GM23338 (cell line): ENCODE measurements at regions not wholly inside any gene's neighbourhood (a gene's known extent, or its start where the extent isn't known, plus 50 kb on each side); places are given as distances from the start of the nearest gene placed in this dataset.

Experiments used
- ATAC-seq: fragments of 200-7000 bp; cut with Tn5 transposase; 3 replicates; pipeline ENCODE4 v1.9.1; 2020
- DNase-seq: peaks from one replicate; pipeline ENCODE4 v3.0.0-alpha.2; 2015; ENCODE audit warnings: low spot score
- H2AFZ ChIP-seq: fragments of 200-600 bp; sonication (generic); 2 replicates; pipeline ENCODE4 v1.8.0; 2016; ENCODE audit warnings: antibody characterized with exemption, mild to moderate bottlenecking, moderate library complexity
- H3F3A ChIP-seq: fragments of 200-600 bp; sonication (generic); replicated peaks from 2 replicates; pipeline ENCODE4 v1.8.0; 2017; ENCODE audit warnings: antibody characterized with exemption, mixed run types, low read depth
- H3K27ac ChIP-seq: fragments of 200-600 bp; sonication (generic); 2 replicates; pipeline ENCODE4 v1.6.1; 2016; ENCODE audit warnings: low read depth
- H3K27me3 ChIP-seq: fragments of 200-600 bp; sonication (generic); 2 replicates; pipeline ENCODE4 v1.8.0; 2016; ENCODE audit warnings: mild to moderate bottlenecking, mixed run types, moderate library complexity; ENCODE audit not compliant: insufficient read depth
- H3K36me3 ChIP-seq: fragments of 200-600 bp; sonication (generic); 2 replicates; pipeline ENCODE4 v1.8.0; 2016; ENCODE audit warnings: mild to moderate bottlenecking; ENCODE audit not compliant: insufficient read depth
- H3K4me1 ChIP-seq: fragments of 200-600 bp; sonication (generic); 2 replicates; pipeline ENCODE4 v1.8.0; 2016; ENCODE audit warnings: mild to moderate bottlenecking, moderate library complexity; ENCODE audit not compliant: insufficient read depth
- H3K4me2 ChIP-seq: fragments of 200-600 bp; sonication (generic); 2 replicates; pipeline ENCODE4 v1.7.1; 2017; ENCODE audit warnings: mixed run types
- H3K4me3 ChIP-seq: fragments of 200-600 bp; sonication (generic); 2 replicates; pipeline ENCODE4 v1.6.1; 2016; ENCODE audit warnings: mixed run types
- H3K79me2 ChIP-seq: fragments of 200-600 bp; sonication (generic); replicated peaks from 2 replicates; pipeline ENCODE4 v1.8.0; 2017; ENCODE audit warnings: mild to moderate bottlenecking; ENCODE audit not compliant: insufficient read depth
- H3K9me2 ChIP-seq: fragments of 200-600 bp; sonication (generic); 2 replicates; pipeline ENCODE4 v1.8.0; 2017; ENCODE audit not compliant: insufficient read depth
- H4K20me1 ChIP-seq: fragments of 200-600 bp; sonication (generic); replicated peaks from 2 replicates; pipeline ENCODE4 v1.8.0; 2017; ENCODE audit warnings: mild to moderate bottlenecking; ENCODE audit not compliant: insufficient read depth
- H3K27ac Mint-ChIP-seq: 2 replicates; pipeline ENCODE4 v1.8.0; 2020; ENCODE audit warnings: inconsistent platforms, mild to moderate bottlenecking, moderate library complexity, mixed read lengths
- H3K27me3 Mint-ChIP-seq: 3 replicates; pipeline ENCODE4 v1.8.0; 2022; ENCODE audit warnings: low read depth, mild to moderate bottlenecking, moderate library complexity, mixed read lengths, inconsistent platforms; ENCODE audit not compliant: insufficient read depth, poor library complexity
- H3K36me3 Mint-ChIP-seq: 3 replicates; pipeline ENCODE4 v1.8.0; 2021; ENCODE audit warnings: low read depth, mild to moderate bottlenecking, inconsistent platforms, moderate library complexity, mixed read lengths
- H3K4me1 Mint-ChIP-seq: 3 replicates; pipeline ENCODE4 v1.8.0; 2020; ENCODE audit warnings: mild to moderate bottlenecking, inconsistent platforms, mixed read lengths
- H3K4me3 Mint-ChIP-seq: 3 replicates; pipeline ENCODE4 v1.8.0; 2021; ENCODE audit warnings: moderate library complexity, mild to moderate bottlenecking, inconsistent platforms, mixed read lengths
- H3K9me3 Mint-ChIP-seq: 3 replicates; pipeline ENCODE4 v1.8.0; 2020; ENCODE audit warnings: moderate library complexity, mild to moderate bottlenecking, inconsistent platforms, mixed read lengths
- CREB1 ChIP-seq: fragments of 250-450 bp; sonication (Bioruptor Pico); IDR thresholded peaks from 2 replicates; pipeline ENCODE4 v1.5.0; 2020; ENCODE audit warnings: low read depth, mild to moderate bottlenecking, moderate library complexity
- CTCF ChIP-seq, 2 experiments: fragments of 200-600 bp in 1 of 2; sonication (generic) in 1 of 2; conservative IDR thresholded peaks; 2 replicates each; pipeline versions ENCODE4 v1.5.1 to v1.6.1; 2016 to 2017; ENCODE audit warnings: antibody characterized with exemption in 2 of 2, low read depth in 2 of 2, mild to moderate bottlenecking in 2 of 2, moderate library complexity in 1 of 2
- ETS1 ChIP-seq: IDR thresholded peaks from 2 replicates; pipeline ENCODE4 v1.6.1; 2016; ENCODE audit warnings: antibody characterized with exemption
- EZH2 ChIP-seq: fragments of 200-600 bp; sonication (generic); IDR thresholded peaks from one replicate; pipeline ENCODE4 v1.8.0; 2017; ENCODE audit warnings: antibody characterized with exemption, mild to moderate bottlenecking, low read depth; ENCODE audit not compliant: unreplicated experiment
- EZH2phosphoT487 ChIP-seq: fragments of 200-600 bp; sonication (generic); IDR thresholded peaks from one replicate; pipeline ENCODE4 v1.8.1; 2018; ENCODE audit warnings: antibody characterized with exemption; ENCODE audit not compliant: unreplicated experiment
- JUNB ChIP-seq: IDR thresholded peaks from one replicate; pipeline ENCODE4 v1.6.1; 2016; ENCODE audit warnings: antibody characterized with exemption; ENCODE audit not compliant: unreplicated experiment
- NANOG ChIP-seq: IDR thresholded peaks from 2 replicates; pipeline ENCODE4 v1.6.1; 2016; ENCODE audit warnings: antibody characterized with exemption, borderline replicate concordance
- POLR2AphosphoS5 ChIP-seq: IDR thresholded peaks from 2 replicates; pipeline ENCODE4 v1.6.1; 2016; ENCODE audit warnings: antibody characterized with exemption, low read depth
- REST ChIP-seq: IDR thresholded peaks from one replicate; pipeline ENCODE4 v1.6.1; 2018; ENCODE audit warnings: antibody characterized with exemption; ENCODE audit not compliant: unreplicated experiment
- STAT1 ChIP-seq: IDR thresholded peaks from one replicate; pipeline ENCODE4 v1.6.1; 2016; ENCODE audit warnings: antibody characterized with exemption; ENCODE audit not compliant: unreplicated experiment
- ZNF114 ChIP-seq: fragments of 250-450 bp; sonication (Bioruptor Pico); IDR thresholded peaks from 2 replicates; pipeline ENCODE4 v1.5.0; 2020; ENCODE audit warnings: mild to moderate bottlenecking, moderate library complexity
- ZNF331 ChIP-seq: fragments of 250-450 bp; sonication (Bioruptor Pico); IDR thresholded peaks from 2 replicates; pipeline ENCODE4 v1.5.0; 2020; ENCODE audit warnings: low read depth, mild to moderate bottlenecking, moderate library complexity
- ZNF462 ChIP-seq: fragments of 250-450 bp; sonication (Bioruptor Pico); IDR thresholded peaks from 2 replicates; pipeline ENCODE4 v1.5.0; 2020; ENCODE audit warnings: mild to moderate bottlenecking, moderate library complexity

- TF ChIP-seq EZH2phosphoT487 (no peak), POLR2AphosphoS5 (no peak), ZNF331 (CRISPR knock-in tag) (no peak), ZNF114 (CRISPR knock-in tag) (no peak), EZH2 (no peak), CREB1 (CRISPR knock-in tag) (no peak), REST (no peak), NANOG (no peak), ETS1 (no peak), ZNF462 (CRISPR knock-in tag) (no peak), CTCF (conservative IDR thresholded peaks at IDR 0.05; ENCODE audit: low read depth in 2 of 2) (no peak), STAT1 (no peak), JUNB (no peak)
- Histone ChIP-seq H3K4me2 (no peak overlapping the region), H4K20me1 (no peaks in the 10 kb centered on the region), H2AFZ (no peak overlapping the region), H3K79me2 (no peaks in the 10 kb centered on the region), H3F3A (no peaks in the 10 kb centered on the region), H3K9me2 (no peaks in the 10 kb centered on the region; the same call in 1 of the 2 replicates), H3K27ac (no peak overlapping the region), H3K4me3 (no peak overlapping the region), H3K27me3 (no peaks in the 10 kb centered on the region), H3K36me3 (no peaks in the 10 kb centered on the region), H3K4me1 (no peaks in the 10 kb centered on the region)
- DNase-seq (no peak), ATAC-seq (no peak)
- H3K4me1 Mint-ChIP-seq = no peaks in the 10 kb centered on the region; the same call in 2 of the 3 replicates
- H3K36me3 Mint-ChIP-seq = no peaks in the 10 kb centered on the region
- H3K9me3 Mint-ChIP-seq = no peaks in the 10 kb centered on the region
- H3K27ac Mint-ChIP-seq = no peak overlapping the region
- no peak overlapping the region for H3K4me3 Mint-ChIP-seq
- H3K27me3 Mint-ChIP-seq = no peaks in the 10 kb centered on the region
Measured at GRCh38 chr14:98298481-98299244, 973.3 kb downstream of the BCL11B start.
